ENCODE measurements at regions not wholly inside any gene's neighbourhood (a gene's known extent, or its start where the extent isn't known, plus 50 kb on each side); places are given as distances from the start of the nearest gene placed in this dataset.

- TF ChIP-seq POLR2A (IDR thresholded peaks at IDR 0.05; ENCODE audit: low read depth, low read length) (no peak), POLR2AphosphoS5 (IDR thresholded peaks at IDR 0.05; ENCODE audit: low read depth, low read length) (no peak), SPI1 (IDR thresholded peaks at IDR 0.05; ENCODE audit: low read depth, low read length) (no peak), TAF1 (IDR thresholded peaks at IDR 0.05; ENCODE audit: low read depth, low read length) (no peak), PAX5 (IDR thresholded peaks at IDR 0.05; ENCODE audit: insufficient read depth, low read length, severe bottlenecking) (no peak), POU2F2 (IDR thresholded peaks at IDR 0.05; ENCODE audit: low read depth, low read length) (no peak)
Measured at GRCh38 chr2:61702088-61702467, 151.8 kb downstream of the FAM161A start.

Measured in GM12891 (cell line).